ENCODE measurements at regions not wholly inside any gene's neighbourhood (a gene's known extent, or its start where the extent isn't known, plus 50 kb on each side); places are given as distances from the start of the nearest gene placed in this dataset.

DNA sequence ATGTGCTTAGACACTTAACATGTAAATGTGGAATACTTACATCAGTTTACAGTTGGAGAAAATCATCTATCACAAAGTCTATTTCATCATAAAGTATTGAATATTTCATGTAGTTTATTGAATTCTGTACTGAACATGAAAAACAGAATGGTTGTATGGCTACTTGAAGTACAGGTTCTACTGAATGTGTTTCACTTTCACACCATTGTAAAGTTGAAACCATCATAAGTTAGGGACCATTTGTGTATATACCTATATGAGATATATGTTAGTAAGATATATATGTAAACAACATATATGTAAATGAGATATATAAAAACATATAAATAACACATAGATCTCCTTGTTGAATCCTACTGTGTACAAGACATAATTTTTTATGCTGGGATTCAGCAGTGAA, 63.0 kb upstream of the TAF11L2 start:
- DNase-seq = no peak

DNA sequence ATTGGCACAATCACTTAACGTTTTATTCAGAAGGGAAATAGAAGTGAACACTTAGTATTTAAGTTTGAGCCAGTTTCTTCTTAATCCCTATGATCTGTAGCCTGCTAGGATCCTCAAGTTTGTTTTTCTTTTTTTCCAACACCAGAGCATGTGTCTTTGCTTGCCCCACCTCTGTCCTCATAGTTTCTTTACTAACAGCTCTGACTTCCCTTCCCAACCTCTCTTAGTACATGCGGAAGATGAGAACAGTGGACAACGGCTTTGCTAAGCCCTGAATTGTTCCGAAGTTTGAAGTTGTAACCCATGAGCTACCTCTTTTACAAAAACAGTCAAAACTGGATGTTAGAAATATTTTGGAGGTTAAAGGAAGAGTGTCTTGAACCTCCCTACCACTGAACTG, 61.7 kb upstream of the TAF11L2 start:
- no peak for DNase-seq

DNA sequence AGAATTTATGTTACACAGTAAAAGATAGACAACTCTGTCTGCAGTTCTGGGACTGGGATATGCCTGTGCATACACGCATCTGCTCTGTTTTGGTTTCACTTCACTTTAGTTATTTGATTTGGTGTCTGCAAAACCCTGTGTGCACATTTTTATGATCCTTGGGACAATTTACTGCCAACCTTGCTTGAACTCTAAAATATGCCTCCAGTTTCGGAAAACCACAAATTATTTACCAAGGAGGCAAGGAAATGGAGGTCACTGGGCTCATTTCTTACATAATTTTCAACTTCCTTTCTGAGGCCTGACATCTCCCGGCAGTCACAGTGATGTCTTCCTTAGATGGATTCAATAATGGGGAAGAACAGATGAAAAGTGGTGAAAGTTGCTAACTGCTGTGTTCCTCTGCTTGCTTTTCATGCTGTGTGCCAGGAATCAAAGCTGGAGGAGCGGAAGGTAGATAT, 61.2 kb upstream of the TAF11L2 start:
- DNase-seq = no peak

DNA sequence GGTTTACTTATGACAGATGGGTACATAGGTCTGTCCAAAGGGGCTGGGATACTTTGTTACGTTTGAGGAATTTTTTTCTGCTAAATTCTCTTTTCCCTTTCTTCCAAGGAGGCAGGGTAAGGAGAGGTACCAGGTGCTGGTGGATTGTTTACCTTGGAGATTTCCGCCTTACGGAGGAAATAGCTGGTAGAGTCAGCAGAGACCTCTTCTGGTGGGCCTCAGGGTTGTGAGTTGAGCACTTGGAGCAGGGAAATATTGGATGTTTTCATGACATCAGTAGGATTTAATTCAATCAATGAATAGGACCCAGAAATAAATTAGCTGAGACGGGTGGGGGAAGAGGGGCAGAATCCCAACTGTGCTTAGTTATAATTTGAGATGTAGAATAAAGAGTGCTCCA, 60.0 kb upstream of the TAF11L2 start:
- DNase-seq = no peak

DNA sequence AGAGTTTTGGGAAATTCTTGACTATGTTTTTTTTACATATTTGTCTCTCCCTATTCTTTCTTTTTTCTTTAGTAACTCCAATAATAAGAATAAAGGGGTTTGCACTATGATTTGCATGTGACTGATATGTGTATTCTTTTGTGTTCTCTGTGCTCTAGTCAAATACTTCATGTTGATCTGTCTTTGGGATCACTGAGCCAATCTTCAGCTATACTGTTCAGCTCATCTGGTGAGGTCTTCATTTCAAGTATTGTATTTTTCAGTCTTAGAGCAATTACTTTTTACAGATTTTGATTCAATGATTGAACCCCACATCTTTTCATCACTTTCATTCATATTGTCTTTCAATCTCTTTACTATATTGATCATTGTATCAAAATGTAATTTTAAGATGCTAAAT, 58.1 kb upstream of the TAF11L2 start:
- DNase-seq = no peak

DNA sequence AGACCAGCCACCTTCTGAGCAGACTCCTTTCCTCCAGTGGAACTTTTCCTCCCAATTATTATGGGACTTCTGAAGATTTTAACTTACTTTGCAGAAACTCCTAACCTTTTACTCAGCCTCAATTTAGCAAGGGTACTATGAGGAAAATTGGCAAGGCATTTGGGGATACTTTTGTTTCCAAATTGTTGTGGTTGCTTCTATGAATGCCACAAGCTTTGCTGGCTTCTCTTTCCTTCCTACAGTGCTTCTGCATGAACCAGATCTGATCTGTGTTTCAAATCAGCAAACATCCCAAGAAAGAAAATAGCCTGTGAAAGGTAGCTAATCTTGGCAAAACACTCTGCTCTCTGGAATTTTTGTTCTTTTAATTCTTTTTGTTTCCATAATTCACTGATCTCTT, 57.3 kb upstream of the TAF11L2 start:
- DNase-seq = no peak

DNA sequence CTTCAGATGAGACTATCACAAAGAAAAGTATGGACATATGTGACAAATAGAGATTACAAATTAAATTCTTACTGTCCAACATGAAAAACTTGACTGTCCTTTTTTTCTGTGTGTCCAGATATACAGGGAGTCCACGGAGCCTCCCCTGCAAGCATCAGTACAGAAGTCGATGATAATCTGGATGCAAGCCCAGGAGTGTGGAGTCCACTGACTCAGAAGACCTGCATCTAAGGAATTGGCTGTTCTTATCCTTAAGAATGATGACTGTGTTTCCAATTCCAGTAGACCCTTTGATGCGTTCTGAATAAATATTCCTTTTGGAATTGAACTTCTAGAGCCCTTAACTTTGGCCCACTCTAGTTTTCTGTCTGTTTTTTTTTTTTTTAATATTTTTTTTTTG, 56.7 kb upstream of the TAF11L2 start:
- no peak for DNase-seq

DNA sequence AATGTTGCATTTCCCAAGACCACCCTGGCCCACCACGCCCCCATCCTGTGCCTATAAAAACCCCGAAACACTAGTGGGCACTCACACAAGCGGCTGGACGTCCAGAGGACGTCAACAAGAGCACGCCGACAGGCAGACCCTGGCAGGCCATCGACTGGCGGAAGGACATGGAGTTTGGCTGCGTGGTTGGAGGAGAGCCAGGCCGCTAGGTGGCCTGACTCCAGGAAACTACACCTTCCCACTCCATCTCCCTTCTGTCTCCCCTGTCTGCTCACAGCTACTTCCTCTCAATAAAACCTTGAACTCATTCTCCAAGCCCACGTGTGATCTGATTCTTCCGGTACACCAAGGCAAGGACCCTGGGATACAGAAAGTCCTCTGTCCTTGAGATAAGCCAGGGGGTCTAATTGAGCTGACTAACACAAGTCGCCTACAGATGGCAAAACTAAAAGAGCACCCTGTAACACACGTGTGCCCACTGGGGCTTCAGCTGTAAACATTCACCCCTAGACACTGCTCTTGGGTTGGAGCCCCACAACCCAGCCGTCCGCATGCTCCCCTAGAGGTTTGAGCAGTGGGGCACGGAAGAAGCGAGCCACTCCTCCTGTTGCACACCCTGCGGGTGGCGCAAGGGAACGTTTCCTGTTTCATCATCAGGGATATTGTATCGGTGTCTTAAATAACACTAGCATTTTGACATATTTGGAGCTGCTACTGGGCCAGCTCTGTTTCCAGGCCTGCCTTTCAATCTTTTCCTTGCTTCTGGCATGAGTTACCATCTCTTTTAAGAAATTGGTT, 54.5 kb upstream of the TAF11L2 start:
- no peak for DNase-seq

DNA sequence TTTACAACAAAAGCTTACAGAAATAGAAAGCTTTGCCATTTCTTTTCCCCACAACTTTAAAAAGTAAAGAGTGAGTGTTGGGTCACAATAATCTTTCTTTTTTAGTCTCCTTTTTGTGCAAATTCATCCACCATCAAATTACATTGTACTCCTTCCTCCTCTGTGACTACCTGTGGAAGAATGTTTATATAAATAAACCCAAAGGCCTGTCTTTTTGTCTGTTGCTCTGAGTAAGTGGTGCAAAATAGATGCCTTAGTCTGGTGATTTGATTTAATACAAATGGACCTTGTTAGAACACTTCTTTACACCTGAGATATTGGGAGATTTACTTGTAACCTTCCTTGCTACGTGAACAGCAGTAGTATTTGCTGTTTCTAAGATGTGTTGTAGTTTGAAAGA, 53.5 kb upstream of the TAF11L2 start:
- no peak for DNase-seq

DNA sequence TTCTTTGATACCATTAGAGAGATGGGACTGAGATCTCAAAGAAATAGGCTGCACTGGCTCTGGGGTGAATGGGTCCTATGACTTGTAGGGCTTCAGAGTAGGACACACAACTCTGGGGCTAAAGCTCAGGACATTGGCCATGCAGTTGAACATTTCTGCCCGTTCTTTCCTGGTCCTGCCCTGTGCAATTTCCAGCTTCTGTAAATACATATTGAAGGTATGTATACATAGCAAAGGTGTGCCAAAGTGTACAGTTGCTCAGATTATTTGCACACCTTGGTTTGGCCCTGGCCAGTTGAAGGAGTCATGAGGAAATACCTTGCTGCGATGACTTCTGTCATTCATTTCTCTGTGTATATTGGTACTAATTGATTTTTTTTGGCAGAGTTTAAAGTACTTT, 52.8 kb upstream of the TAF11L2 start:
- DNase-seq = no peak

Data from NCI-H748 treated with DMSO at 0.1 percent for 48 hours (cell line).